LNCAP (cell line): ENCODE measurements at regions not wholly inside any gene's neighbourhood (a gene's known extent, or its start where the extent isn't known, plus 50 kb on each side); places are given as distances from the start of the nearest gene placed in this dataset.

Source experiments
- TF ChIP-seq, protein P1 (sequence below): fragments of 450-650 bp; IDR thresholded peaks from 2 replicates; pipeline ENCODE4 v1.5.1; 2017; ENCODE audit warnings: mild to moderate bottlenecking

GRCh38 chr2:129008881-129009554, 690.4 kb upstream of the HS6ST1 start:
- TF ChIP-seq, protein P1, sequence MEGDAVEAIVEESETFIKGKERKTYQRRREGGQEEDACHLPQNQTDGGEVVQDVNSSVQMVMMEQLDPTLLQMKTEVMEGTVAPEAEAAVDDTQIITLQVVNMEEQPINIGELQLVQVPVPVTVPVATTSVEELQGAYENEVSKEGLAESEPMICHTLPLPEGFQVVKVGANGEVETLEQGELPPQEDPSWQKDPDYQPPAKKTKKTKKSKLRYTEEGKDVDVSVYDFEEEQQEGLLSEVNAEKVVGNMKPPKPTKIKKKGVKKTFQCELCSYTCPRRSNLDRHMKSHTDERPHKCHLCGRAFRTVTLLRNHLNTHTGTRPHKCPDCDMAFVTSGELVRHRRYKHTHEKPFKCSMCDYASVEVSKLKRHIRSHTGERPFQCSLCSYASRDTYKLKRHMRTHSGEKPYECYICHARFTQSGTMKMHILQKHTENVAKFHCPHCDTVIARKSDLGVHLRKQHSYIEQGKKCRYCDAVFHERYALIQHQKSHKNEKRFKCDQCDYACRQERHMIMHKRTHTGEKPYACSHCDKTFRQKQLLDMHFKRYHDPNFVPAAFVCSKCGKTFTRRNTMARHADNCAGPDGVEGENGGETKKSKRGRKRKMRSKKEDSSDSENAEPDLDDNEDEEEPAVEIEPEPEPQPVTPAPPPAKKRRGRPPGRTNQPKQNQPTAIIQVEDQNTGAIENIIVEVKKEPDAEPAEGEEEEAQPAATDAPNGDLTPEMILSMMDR: no peak

DNA sequence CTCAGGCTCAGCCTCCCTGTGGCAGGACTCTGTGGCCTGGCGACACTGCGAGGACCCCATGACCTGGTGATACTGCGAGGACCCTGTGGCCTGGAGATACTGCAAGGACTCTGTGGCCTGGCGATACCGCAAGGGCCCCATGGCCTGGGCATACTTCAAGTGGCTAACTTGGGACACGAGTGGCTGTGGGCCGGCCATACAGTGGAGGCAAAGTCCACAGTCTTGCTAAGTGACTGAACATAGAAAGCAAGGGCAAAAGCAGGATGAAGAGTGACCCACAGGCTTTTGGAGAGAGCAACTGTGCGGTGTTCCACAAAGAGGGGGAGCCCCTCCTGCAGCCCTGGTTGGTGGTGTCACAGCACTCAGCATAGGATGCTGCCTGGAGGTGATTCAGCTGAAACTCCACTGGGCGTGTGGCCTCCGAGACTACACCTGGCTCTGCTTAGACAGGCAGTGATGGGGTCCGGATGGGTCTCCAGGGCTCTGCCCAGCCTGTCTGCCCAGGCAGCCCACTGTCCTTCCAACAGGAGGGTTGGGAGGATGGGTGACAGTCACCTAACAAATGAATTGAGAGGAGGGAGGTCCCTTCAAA, 691.0 kb upstream of the HS6ST1 start:
- TF ChIP-seq, protein P1: no peak

GRCh38 chr2:129010262-129010661, 691.6 kb upstream of the HS6ST1 start:
- TF ChIP-seq, protein P1: no peak

DNA sequence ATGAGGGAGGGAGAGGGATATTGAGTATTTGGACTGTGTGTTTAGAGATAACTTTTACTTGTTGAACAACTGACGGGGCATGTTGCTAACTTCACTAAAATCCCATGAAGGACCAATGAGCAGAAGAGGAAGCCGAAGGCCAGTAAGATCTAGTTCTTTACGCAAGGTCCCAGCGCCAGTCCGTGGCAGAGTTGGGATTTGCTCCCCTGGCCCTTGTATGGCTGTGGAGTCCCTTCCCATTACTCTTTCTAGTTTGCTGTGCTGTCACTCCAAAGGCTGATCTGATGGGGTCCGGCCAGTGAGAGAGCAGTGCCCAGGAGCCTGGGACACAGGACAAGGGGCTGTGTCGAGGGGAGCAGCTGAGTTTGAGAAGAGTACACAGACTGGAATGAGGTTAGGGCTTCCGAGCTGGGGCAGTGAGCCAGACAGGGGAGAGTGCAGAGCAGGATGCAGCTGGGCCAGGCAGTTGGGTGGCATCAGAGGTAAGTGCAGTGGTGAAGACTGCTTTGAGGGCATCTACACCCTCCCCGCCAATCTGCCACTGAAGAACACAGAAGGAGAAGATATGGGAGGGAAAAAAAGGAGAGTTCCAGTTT, 692.9 kb upstream of the HS6ST1 start:
- TF ChIP-seq, protein P1: no peak

GRCh38 chr2:129014432-129014831, 695.8 kb upstream of the HS6ST1 start:
- TF ChIP-seq, protein P1: no peak

GRCh38 chr2:129015397-129016285, 697.0 kb upstream of the HS6ST1 start:
- TF ChIP-seq, protein P1: no peak

DNA sequence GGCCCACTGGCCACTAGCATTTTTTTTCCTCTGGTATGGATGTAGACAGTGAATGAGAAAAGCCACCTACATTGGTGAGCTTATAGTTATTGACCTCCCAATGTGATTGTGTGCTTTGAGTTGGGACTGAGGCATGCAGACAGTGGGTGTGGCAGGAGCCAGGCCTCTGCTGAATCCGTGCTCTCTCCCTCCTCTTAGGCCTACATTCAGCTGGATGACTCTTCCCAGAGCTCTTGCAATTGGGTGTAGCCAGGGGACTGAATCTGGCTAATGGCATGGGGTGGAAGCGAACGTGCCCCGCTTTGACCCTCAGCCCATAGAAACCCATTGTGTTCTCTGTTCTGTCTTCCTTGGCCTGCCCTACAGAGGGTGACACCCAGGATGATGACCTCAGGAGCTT, 698.3 kb upstream of the HS6ST1 start:
- TF ChIP-seq, protein P1: no peak
